Endodermal cell (in vitro differentiated cells): ENCODE measurements at regions not wholly inside any gene's neighbourhood (a gene's known extent, or its start where the extent isn't known, plus 50 kb on each side); places are given as distances from the start of the nearest gene placed in this dataset.
A peak's percentile ranks its signal among the peaks of the same experiment; 100 is the strongest.

Experiments
- DNase-seq: peaks from one replicate; pipeline ENCODE4 v3.0.0-alpha.2; 2017
- H3K27ac ChIP-seq: 2 replicates; pipeline ENCODE4 v1.5.1; 2013; ENCODE audit warnings: mild to moderate bottlenecking, low read depth, low read length, moderate library complexity
- H3K27me3 ChIP-seq: 2 replicates; pipeline ENCODE4 v1.6.1; 2013; ENCODE audit warnings: mild to moderate bottlenecking, low read length, moderate library complexity; ENCODE audit not compliant: insufficient read depth, control insufficient read depth, poor library complexity, severe bottlenecking
- H3K36me3 ChIP-seq: 2 replicates; pipeline ENCODE4 v1.7.0; 2013; ENCODE audit warnings: mild to moderate bottlenecking, low read length, moderate library complexity; ENCODE audit not compliant: control insufficient read depth, insufficient read depth
- H3K4me1 ChIP-seq: one replicate; pipeline ENCODE4 v1.7.0; 2013; ENCODE audit warnings: low read length; ENCODE audit not compliant: control insufficient read depth, insufficient read depth
- H3K4me3 ChIP-seq: 2 replicates; pipeline ENCODE4 v1.5.1; 2013; ENCODE audit warnings: mild to moderate bottlenecking, low read length, moderate library complexity
- H3K9ac ChIP-seq: 2 replicates; pipeline ENCODE4 v1.6.1; 2013; ENCODE audit warnings: mild to moderate bottlenecking, low read length, moderate library complexity; ENCODE audit not compliant: poor library complexity, severe bottlenecking; ENCODE audit errors: extremely low read depth
- H3K9me3 ChIP-seq: 2 replicates; pipeline ENCODE4 v1.6.1; 2013; ENCODE audit warnings: mild to moderate bottlenecking, low read length, moderate library complexity; ENCODE audit not compliant: control insufficient read depth
- H3K27ac Mint-ChIP-seq: 2 replicates; pipeline ENCODE4 v1.8.0; 2020; ENCODE audit warnings: mixed read lengths
- H3K27me3 Mint-ChIP-seq: 2 replicates; pipeline ENCODE4 v1.8.0; 2021; ENCODE audit warnings: mild to moderate bottlenecking, mixed read lengths; ENCODE audit not compliant: insufficient read depth
- H3K36me3 Mint-ChIP-seq: 2 replicates; pipeline ENCODE4 v1.8.0; 2020; ENCODE audit warnings: low read depth, mixed read lengths
- H3K4me1 Mint-ChIP-seq: 2 replicates; pipeline ENCODE4 v1.8.0; 2020; ENCODE audit warnings: mixed read lengths
- H3K4me3 Mint-ChIP-seq: 2 replicates; pipeline ENCODE4 v1.8.0; 2020; ENCODE audit warnings: mild to moderate bottlenecking, moderate library complexity, mixed read lengths
- H3K9me3 Mint-ChIP-seq: 2 replicates; pipeline ENCODE4 v1.8.0; 2020; ENCODE audit warnings: mild to moderate bottlenecking, mixed read lengths
- WGBS, 2 experiments: methylation state at CpG; one replicate each; pipeline versions ENCODE4 v1.1.5 to v1.1.7; 2013; ENCODE audit warnings: missing lambda C conversion rate in 2 of 2, mixed read lengths in 1 of 2; ENCODE audit not compliant: insufficient coverage in 1 of 2, insufficient read length in 1 of 2; 5-methylcytosine and 5-hydroxymethylcytosine counted together
- TF ChIP-seq, protein P1 (sequence below): fragments of 200-600 bp; sonication (generic); conservative IDR thresholded peaks from 2 replicates; pipeline ENCODE4 v1.5.0; 2021; ENCODE audit warnings: antibody characterized with exemption, mild to moderate bottlenecking

DNA sequence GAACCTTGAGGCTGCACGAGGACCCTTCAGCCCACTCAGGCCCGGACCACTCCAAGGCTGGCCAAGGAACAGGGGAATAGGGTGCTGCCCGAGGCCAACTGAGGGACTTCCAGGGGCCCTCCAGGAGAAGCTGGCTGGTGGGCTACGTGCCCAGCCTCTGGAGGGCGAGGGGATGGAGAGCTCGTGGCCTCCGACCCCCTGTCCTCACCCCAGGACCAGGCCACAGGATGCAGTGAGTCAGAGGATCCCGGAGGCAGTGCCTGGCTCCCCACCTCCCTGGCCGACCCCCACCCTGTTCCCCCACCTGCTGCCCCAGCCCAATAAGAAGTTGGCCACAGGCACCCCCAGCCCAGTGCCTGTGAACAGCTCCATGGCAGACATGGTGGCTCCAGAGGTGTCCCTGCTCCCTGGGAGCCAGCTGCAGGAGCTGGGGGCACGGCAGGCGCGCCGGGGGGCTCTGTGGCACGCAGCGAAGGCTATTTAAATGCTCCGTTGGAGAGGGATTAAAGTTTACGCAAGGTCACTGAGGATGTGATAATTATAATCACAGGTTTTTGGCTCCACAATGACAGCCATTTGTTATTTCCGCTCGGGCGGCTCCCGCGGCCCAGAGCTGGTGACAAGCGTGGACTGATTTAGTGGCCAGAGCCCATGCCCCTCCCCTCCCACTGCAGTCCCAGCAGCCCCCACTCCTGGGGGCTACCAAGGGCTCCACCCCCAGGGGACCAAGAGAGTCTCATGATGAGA is 95.7 kb upstream of the NKX1-1 start:
- Histone ChIP-seq H3K4me3 (no peak overlapping the region), H3K4me1 (no peaks in the 10 kb centered on the region), H3K27ac (no peak overlapping the region), H3K36me3 (no peaks in the 10 kb centered on the region), H3K9ac (no peak overlapping the region), H3K27me3 (no peaks in the 10 kb centered on the region), H3K9me3 (no peaks in the 10 kb centered on the region)
- TF ChIP-seq, protein P1, sequence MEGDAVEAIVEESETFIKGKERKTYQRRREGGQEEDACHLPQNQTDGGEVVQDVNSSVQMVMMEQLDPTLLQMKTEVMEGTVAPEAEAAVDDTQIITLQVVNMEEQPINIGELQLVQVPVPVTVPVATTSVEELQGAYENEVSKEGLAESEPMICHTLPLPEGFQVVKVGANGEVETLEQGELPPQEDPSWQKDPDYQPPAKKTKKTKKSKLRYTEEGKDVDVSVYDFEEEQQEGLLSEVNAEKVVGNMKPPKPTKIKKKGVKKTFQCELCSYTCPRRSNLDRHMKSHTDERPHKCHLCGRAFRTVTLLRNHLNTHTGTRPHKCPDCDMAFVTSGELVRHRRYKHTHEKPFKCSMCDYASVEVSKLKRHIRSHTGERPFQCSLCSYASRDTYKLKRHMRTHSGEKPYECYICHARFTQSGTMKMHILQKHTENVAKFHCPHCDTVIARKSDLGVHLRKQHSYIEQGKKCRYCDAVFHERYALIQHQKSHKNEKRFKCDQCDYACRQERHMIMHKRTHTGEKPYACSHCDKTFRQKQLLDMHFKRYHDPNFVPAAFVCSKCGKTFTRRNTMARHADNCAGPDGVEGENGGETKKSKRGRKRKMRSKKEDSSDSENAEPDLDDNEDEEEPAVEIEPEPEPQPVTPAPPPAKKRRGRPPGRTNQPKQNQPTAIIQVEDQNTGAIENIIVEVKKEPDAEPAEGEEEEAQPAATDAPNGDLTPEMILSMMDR: no peak
- 92 to 96% methylated on average over 8 to 23 of the region's 23 CpGs for WGBS, 2 experiments
- H3K4me3 Mint-ChIP-seq: no peak overlapping the region
- H3K27me3 Mint-ChIP-seq: peaks cover 2% of the 10 kb centered on the region
- no peaks in the 10 kb centered on the region for H3K4me1 Mint-ChIP-seq
- peak; percentile 14 for DNase-seq
- H3K36me3 Mint-ChIP-seq: no peaks in the 10 kb centered on the region
- no peaks in the 10 kb centered on the region for H3K9me3 Mint-ChIP-seq
- no peak overlapping the region for H3K27ac Mint-ChIP-seq

DNA sequence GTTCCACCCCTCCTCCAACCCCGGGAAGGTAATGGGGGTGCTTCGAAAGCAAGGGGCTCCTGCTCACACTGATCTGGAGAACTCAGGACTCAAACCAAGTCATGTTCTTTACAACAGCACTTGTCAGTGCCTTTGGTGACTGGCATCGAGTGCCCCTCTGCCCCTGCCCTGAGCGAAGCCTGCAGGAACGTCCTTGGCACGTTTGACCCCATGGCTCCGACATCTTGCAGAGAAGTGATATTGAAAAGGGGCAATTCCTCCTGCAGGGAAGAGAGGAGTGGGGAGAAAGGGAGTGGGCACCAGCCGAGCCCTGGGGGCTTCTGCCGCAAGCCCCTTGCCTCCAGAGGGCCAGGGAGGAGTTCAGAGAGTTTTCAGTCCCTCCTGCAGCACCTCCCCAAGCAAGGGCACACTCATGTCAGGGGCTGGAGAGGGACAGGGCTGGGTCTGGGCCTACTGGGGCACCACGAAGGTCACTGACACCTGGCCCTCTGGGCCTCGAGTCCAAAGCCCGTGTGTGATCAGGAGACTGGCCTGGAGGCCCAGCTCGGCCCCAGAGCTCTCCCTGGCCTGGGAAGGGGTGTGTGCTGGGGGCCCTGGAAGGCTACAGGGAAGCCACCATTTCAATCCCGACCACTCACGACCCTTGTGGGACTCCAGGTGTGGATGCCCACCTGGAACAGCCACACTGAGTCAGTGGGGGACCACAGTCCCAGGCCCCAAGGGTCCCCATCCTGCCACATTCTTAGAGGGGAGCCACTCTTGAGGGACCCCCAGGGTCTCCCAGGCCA is 94.9 kb upstream of the NKX1-1 start:
- no peaks in the 10 kb centered on the region for H3K9me3 ChIP-seq
- peak; percentile 32 for DNase-seq

DNA sequence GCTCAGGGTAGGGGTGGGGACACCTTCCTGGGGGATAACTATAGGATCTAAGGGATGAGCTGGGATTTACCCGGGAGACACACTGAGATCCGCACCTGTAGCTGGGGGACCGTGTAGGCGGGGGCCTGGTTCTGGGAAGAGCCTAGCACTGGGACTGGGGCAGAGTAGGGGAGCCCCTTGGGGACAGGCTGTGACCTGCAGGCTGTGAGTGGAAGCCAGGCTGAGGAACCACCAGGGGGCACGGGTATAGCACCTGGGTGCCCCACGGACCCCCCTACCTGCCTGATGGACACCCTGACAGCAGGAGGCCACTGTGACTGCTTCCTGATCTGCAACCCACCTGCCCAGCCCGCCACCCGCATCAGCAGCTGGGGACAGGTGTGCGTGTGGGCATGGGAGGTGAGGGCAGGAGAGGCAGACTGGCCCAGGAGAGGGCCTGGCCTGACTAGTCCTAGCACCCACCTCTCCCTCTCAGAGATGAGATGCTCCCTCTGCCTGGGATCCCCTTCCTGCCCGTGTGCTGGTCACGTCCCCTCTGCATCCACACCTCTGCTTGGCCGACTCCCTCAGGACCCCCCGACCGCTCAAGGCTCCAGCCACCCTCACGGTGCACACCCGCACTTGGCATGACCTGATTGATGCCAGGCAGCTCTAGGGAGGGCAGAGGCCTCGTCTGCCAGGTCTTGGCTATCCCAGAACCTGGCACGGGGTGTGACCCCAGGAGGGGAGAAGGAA is 94.2 kb upstream of the NKX1-1 start:
- H3K36me3 ChIP-seq: no peaks in the 10 kb centered on the region
- DNase-seq: peak; percentile 35
- Mint-ChIP-seq H3K36me3 (no peaks in the 10 kb centered on the region), H3K27ac (no peak overlapping the region), H3K4me3 (no peak overlapping the region), H3K9me3 (no peaks in the 10 kb centered on the region), H3K4me1 (no peaks in the 10 kb centered on the region), H3K27me3 (no peaks in the 10 kb centered on the region)
- H3K9me3 ChIP-seq: no peaks in the 10 kb centered on the region
- 89 to 93% methylated on average over 11 to 18 of the region's 18 CpGs for WGBS, 2 experiments
- no peaks in the 10 kb centered on the region for H3K27me3 ChIP-seq
- TF ChIP-seq, protein P1: peak; percentile 29
- no peak overlapping the region for H3K27ac ChIP-seq
- no peak overlapping the region for H3K4me3 ChIP-seq
- H3K9ac ChIP-seq: no peak overlapping the region
- no peaks in the 10 kb centered on the region for H3K4me1 ChIP-seq

More for the DNA sequence above, 94.9 kb upstream of the NKX1-1 start:
- H3K9me3 Mint-ChIP-seq: no peaks in the 10 kb centered on the region
- no peak overlapping the region for H3K4me3 Mint-ChIP-seq
- no peak overlapping the region for H3K27ac Mint-ChIP-seq
- 88 to 90% methylated on average over 7 to 15 of the region's 15 CpGs for WGBS, 2 experiments
- H3K27me3 ChIP-seq: no peaks in the 10 kb centered on the region
- no peaks in the 10 kb centered on the region for H3K27me3 Mint-ChIP-seq
- H3K4me3 ChIP-seq: no peak overlapping the region
- H3K4me1 Mint-ChIP-seq: no peaks in the 10 kb centered on the region
- H3K27ac ChIP-seq: no peak overlapping the region
- H3K4me1 ChIP-seq: no peaks in the 10 kb centered on the region
- H3K36me3 ChIP-seq: no peaks in the 10 kb centered on the region
- no peaks in the 10 kb centered on the region for H3K36me3 Mint-ChIP-seq
- TF ChIP-seq, protein P1: no peak
- H3K9ac ChIP-seq: no peak overlapping the region
